ENCODE measurements at regions not wholly inside any gene's neighbourhood (a gene's known extent, or its start where the extent isn't known, plus 50 kb on each side); places are given as distances from the start of the nearest gene placed in this dataset. TPM values are rescaled to one million over a fixed set of nuclear protein-coding genes. Genes with fewer than 3 reads are reported as not detected.

GRCh38 chr11:10400856-10401255, 54.2 kb upstream of the AMPD3 start:
- TF ChIP-seq CTCF (IDR thresholded peaks at IDR 0.05; ENCODE audit: insufficient read depth, low read depth, low read length) = no peak
- no peak overlapping the region for H3K4me3 ChIP-seq (ENCODE audit: low read depth, low read length)
- DNase-seq (ENCODE audit: low read depth) = no peak

GRCh38 chr11:10401256-10401655, 53.8 kb upstream of the AMPD3 start:
- no peak overlapping the region for H3K4me3 ChIP-seq (ENCODE audit: low read depth, low read length)
- no peak for DNase-seq (ENCODE audit: low read depth)
- TF ChIP-seq CTCF (IDR thresholded peaks at IDR 0.05; ENCODE audit: insufficient read depth, low read depth, low read length) = no peak

- H3K4me3 ChIP-seq (ENCODE audit: low read depth, low read length) = no peak overlapping the region
- no peak for DNase-seq (ENCODE audit: low read depth)
- TF ChIP-seq CTCF (IDR thresholded peaks at IDR 0.05; ENCODE audit: insufficient read depth, low read depth, low read length) = no peak
Measured at GRCh38 chr11:10401696-10402392, 53.2 kb upstream of the AMPD3 start.

Small RNA genes lying in the stretch of these regions (small RNA-seq; reads per million reads assigned to genes)
- not detected for gene RNU6ATAC33P

Measured in fibroblast of villous mesenchyme (primary cell).